ENCODE measurements at regions not wholly inside any gene's neighbourhood (a gene's known extent, or its start where the extent isn't known, plus 50 kb on each side); places are given as distances from the start of the nearest gene placed in this dataset.

DNA sequence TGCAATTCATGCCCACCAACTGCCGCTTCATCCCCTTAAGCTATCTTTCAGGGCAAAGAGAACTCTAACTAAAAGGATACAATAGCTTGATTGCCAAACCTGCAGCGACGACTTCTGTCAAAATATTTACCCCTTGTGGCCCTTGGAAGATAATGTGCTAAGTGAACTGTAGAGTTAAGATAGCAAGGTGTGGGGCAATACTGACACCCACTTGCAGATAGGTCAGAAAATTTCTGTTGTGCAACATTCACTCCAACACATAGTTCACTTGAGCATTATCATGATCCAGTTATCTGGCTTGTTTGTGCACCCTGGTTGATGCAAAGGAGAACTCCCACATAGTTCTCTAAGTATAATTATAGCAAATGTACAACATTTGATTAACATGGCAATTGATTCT, 55.6 kb downstream of the RHOXF2B start:
- TF ChIP-seq CTCF (IDR thresholded peaks at IDR 0.05; ENCODE audit: control extremely low read depth, extremely low read depth): no peak
- Histone ChIP-seq H3K4me1 (ENCODE audit: control insufficient read depth in 5 of 5, insufficient read depth in 5 of 5, low read length in 5 of 5) (no peaks in the 10 kb centered on the region), H3K9ac (ENCODE audit: insufficient read depth in 1 of 2, low read length in 2 of 2) (no peak overlapping the region), H3K27me3 (ENCODE audit: control insufficient read depth in 3 of 3, insufficient read depth in 3 of 3, low read length in 2 of 3) (peaks cover 0 to 15% (median 14%) of the 10 kb centered on the region in 3 donors), H3K27ac (ENCODE audit: low read depth in 1 of 2, low read length in 1 of 2) (no peak overlapping the region), H3K9me3 (ENCODE audit: control insufficient read depth in 4 of 4, insufficient read depth in 3 of 4, low read length in 3 of 4) (no peaks in the 10 kb centered on the region), H3K4me3 (no peak overlapping the region), H3K36me3 (ENCODE audit: control insufficient read depth in 4 of 4, insufficient read depth in 4 of 4, low read length in 4 of 4) (no peaks in the 10 kb centered on the region)
- ATAC-seq (ENCODE audit: insufficient read depth, low FRiP score): no peak
- WGBS, 2 donors: 13 to 36% methylated on average over 3 of the region's 3 CpGs
- DNase-seq: no peak

GRCh38 chrX:120020305-120020704, 57.2 kb downstream of the RHOXF2B start:
- H3K36me3 ChIP-seq (ENCODE audit: control insufficient read depth in 4 of 4, insufficient read depth in 4 of 4, low read length in 4 of 4): no peaks in the 10 kb centered on the region
- ATAC-seq (ENCODE audit: insufficient read depth, low FRiP score) (no peak), DNase-seq (no peak)
- no peak for TF ChIP-seq CTCF (IDR thresholded peaks at IDR 0.05; ENCODE audit: control extremely low read depth, extremely low read depth)
- H3K4me3 ChIP-seq: no peak overlapping the region
- H3K4me1 ChIP-seq (ENCODE audit: control insufficient read depth in 5 of 5, insufficient read depth in 5 of 5, low read length in 5 of 5): no peaks in the 10 kb centered on the region
- H3K27ac ChIP-seq (ENCODE audit: low read depth in 1 of 2, low read length in 1 of 2): no peak overlapping the region
- H3K9me3 ChIP-seq (ENCODE audit: control insufficient read depth in 4 of 4, insufficient read depth in 3 of 4, low read length in 3 of 4): no peaks in the 10 kb centered on the region
- H3K9ac ChIP-seq (ENCODE audit: insufficient read depth in 1 of 2, low read length in 2 of 2): no peak overlapping the region
- WGBS, 2 donors: 58 to 59% methylated on average over 4 of the region's 4 CpGs
- peaks cover 0 to 31% (median 23%) of the 10 kb centered on the region in 3 donors for H3K27me3 ChIP-seq (ENCODE audit: control insufficient read depth in 3 of 3, insufficient read depth in 3 of 3, low read length in 2 of 3)

DNA sequence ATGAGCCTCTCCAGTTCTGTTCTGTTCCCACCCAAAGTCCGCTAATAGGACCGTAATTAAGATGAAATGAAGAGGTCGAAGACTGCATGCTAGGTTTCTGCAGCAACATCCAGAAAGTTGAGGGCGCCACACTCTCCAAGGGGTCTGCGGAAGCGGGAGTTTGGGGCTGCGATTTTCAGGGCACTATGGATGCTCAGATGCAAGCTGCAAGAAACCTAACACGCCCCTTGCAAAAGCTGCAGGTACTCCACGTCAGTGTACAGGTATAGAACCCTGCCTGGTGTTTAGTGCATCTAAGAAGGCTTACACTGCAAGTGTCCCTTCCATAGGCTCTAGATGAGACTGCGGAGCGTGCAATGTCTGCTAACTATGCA, 61.4 kb downstream of the RHOXF2B start:
- WGBS, 2 donors: 9 to 33% methylated on average over 11 of the region's 11 CpGs
- TF ChIP-seq CTCF (IDR thresholded peaks at IDR 0.05; ENCODE audit: control extremely low read depth, extremely low read depth): no peak
- H3K27ac ChIP-seq (ENCODE audit: low read depth in 1 of 2, low read length in 1 of 2): no peak overlapping the region
- DNase-seq (no peak), ATAC-seq (ENCODE audit: insufficient read depth, low FRiP score) (no peak)
- H3K9me3 ChIP-seq (ENCODE audit: control insufficient read depth in 4 of 4, insufficient read depth in 3 of 4, low read length in 3 of 4): no peaks in the 10 kb centered on the region
- no peaks in the 10 kb centered on the region for H3K4me1 ChIP-seq (ENCODE audit: control insufficient read depth in 5 of 5, insufficient read depth in 5 of 5, low read length in 5 of 5)
- H3K4me3 ChIP-seq: no peak overlapping the region
- peaks cover 0 to 60% (median 25%) of the 10 kb centered on the region in 3 donors for H3K27me3 ChIP-seq (ENCODE audit: control insufficient read depth in 3 of 3, insufficient read depth in 3 of 3, low read length in 2 of 3)
- H3K9ac ChIP-seq (ENCODE audit: insufficient read depth in 1 of 2, low read length in 2 of 2): no peak overlapping the region
- H3K36me3 ChIP-seq (ENCODE audit: control insufficient read depth in 4 of 4, insufficient read depth in 4 of 4, low read length in 4 of 4): no peaks in the 10 kb centered on the region
